Fibroblast of lung (primary cell): ENCODE measurements at regions not wholly inside any gene's neighbourhood (a gene's known extent, or its start where the extent isn't known, plus 50 kb on each side); places are given as distances from the start of the nearest gene placed in this dataset.

ENCODE experiments used
- DNase-seq, 2 donors: peaks; one replicate each; pipeline versions ENCODE4 v3.0.0 to v3.0.0-alpha.2; 2010; ENCODE audit warnings: low read depth in 2 of 2
- H2AFZ ChIP-seq: 2 replicates; pipeline ENCODE4 v1.5.1; 2012; ENCODE audit warnings: low read length, control low read depth, inconsistent platforms
- H3K27ac ChIP-seq: 2 replicates; pipeline ENCODE4 v1.5.1; 2011; ENCODE audit warnings: low read length, control low read depth; ENCODE audit not compliant: insufficient read depth
- H3K27me3 ChIP-seq: 2 replicates; pipeline ENCODE4 v1.5.1; 2011; ENCODE audit warnings: mild to moderate bottlenecking, low read length; ENCODE audit not compliant: control insufficient read depth, insufficient read depth
- H3K36me3 ChIP-seq: 2 replicates; pipeline ENCODE4 v1.5.1; 2011; ENCODE audit warnings: low read length; ENCODE audit not compliant: control insufficient read depth, insufficient read depth
- H3K4me1 ChIP-seq: 2 replicates; pipeline ENCODE4 v1.5.1; 2011; ENCODE audit warnings: low read length; ENCODE audit not compliant: control insufficient read depth, insufficient read depth; ENCODE audit errors: extremely low read depth
- H3K4me2 ChIP-seq: 2 replicates; pipeline ENCODE4 v1.5.1; 2011; ENCODE audit warnings: low read length, control low read depth; ENCODE audit not compliant: insufficient read depth; ENCODE audit errors: extremely low read depth
- H3K4me3 ChIP-seq, 4 experiments: fragments of 200-600 bp in 1 of 4; sonication (generic) in 1 of 4; replicated peaks in 1 of 4; 2 replicates each; pipeline ENCODE4 v1.5.1; 2011 to 2016; ENCODE audit warnings: low read length in 4 of 4, low read depth in 3 of 4, mild to moderate bottlenecking in 3 of 4, control low read depth in 2 of 4, inconsistent platforms in 1 of 4, mixed read lengths in 1 of 4; ENCODE audit not compliant: insufficient read depth in 1 of 4; ENCODE audit errors: control extremely low read depth in 1 of 4
- H3K79me2 ChIP-seq: 2 replicates; pipeline ENCODE4 v1.5.1; 2012; ENCODE audit warnings: mild to moderate bottlenecking, low read length, inconsistent platforms; ENCODE audit not compliant: control insufficient read depth, insufficient read depth
- H3K9ac ChIP-seq: 2 replicates; pipeline ENCODE4 v1.5.1; 2011; ENCODE audit warnings: mild to moderate bottlenecking, low read length, control low read depth; ENCODE audit not compliant: insufficient read depth
- H3K9me3 ChIP-seq: 2 replicates; pipeline ENCODE4 v1.5.1; 2012; ENCODE audit warnings: low read depth, low read length; ENCODE audit not compliant: control insufficient read depth, insufficient read depth
- H4K20me1 ChIP-seq: 2 replicates; pipeline ENCODE4 v1.5.1; 2011; ENCODE audit warnings: low read length; ENCODE audit not compliant: control insufficient read depth, insufficient read depth; ENCODE audit errors: extremely low read depth
- EZH2 ChIP-seq: IDR thresholded peaks from 2 replicates; pipeline ENCODE4 v1.5.1; 2012; ENCODE audit warnings: low read length, control low read depth, mild to moderate bottlenecking; ENCODE audit errors: missing control alignments
- TF ChIP-seq, protein P1 (sequence below), 2 donors: IDR thresholded peaks in 1 of 2; conservative IDR thresholded peaks in 1 of 2; 1 replicate in 1 of 2; 2 replicates in 1 of 2; pipeline ENCODE4 v1.5.1; 2011 to 2012; ENCODE audit warnings: low read length in 2 of 2, control low read depth in 1 of 2, inconsistent platforms in 1 of 2, low read depth in 1 of 2, mild to moderate bottlenecking in 1 of 2

DNA sequence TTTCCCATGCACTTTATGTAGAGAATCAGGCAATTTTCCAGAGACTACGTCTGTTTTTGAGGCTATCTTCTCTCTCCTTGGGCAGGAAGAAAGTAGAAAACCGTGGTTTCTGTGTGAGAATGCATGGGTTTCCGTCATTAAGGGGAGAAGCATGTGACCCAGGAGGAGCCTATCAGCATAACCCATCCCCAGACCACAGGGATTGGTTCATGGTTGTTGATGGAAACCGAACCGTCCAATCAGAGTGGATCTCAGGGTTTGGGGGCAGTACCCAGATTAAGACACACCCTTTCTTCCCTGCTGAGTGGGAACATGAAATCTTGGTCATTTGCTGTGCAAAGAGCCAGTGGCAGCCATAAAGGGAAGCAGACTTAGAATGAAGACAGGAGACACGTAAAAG is 517.8 kb downstream of the MN1 start:
- H2AFZ ChIP-seq, result no peak overlapping the region
- TF ChIP-seq EZH2, result no peak

DNA sequence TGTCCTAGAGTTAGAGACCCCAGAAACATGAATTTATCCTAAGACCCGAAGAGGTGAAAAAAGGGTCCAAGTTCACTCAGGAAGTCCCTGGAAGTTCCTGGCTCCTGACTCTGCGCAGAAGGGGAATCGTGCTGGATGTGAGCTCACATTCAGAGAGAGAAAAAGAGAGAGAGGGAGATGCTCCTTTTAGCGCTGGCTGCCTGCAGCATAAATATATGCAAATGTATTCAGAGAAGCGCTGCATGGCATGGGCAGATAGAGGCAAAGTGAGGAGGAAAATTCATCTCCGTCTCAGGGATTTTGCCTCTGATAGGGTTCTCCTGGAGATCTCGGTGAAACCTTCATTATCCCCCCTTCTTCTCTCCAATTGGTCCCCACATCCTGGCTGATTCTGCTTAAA is 517.2 kb downstream of the MN1 start:
- peaks cover 11% of the 10 kb centered on the region for H3K27me3 ChIP-seq
- H3K27ac ChIP-seq, result no peak overlapping the region
- H3K9me3 ChIP-seq, result no peaks in the 10 kb centered on the region
- no peak overlapping the region for H2AFZ ChIP-seq
- no peaks in the 10 kb centered on the region for H3K36me3 ChIP-seq
- no peaks in the 10 kb centered on the region for H4K20me1 ChIP-seq
- DNase-seq, result no peak
- H3K4me1 ChIP-seq, result no peaks in the 10 kb centered on the region
- H3K4me3 ChIP-seq, result no peak overlapping the region
- TF ChIP-seq, protein P1, sequence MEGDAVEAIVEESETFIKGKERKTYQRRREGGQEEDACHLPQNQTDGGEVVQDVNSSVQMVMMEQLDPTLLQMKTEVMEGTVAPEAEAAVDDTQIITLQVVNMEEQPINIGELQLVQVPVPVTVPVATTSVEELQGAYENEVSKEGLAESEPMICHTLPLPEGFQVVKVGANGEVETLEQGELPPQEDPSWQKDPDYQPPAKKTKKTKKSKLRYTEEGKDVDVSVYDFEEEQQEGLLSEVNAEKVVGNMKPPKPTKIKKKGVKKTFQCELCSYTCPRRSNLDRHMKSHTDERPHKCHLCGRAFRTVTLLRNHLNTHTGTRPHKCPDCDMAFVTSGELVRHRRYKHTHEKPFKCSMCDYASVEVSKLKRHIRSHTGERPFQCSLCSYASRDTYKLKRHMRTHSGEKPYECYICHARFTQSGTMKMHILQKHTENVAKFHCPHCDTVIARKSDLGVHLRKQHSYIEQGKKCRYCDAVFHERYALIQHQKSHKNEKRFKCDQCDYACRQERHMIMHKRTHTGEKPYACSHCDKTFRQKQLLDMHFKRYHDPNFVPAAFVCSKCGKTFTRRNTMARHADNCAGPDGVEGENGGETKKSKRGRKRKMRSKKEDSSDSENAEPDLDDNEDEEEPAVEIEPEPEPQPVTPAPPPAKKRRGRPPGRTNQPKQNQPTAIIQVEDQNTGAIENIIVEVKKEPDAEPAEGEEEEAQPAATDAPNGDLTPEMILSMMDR (conservative IDR thresholded peaks at IDR 0.05 in 1 of 2, IDR thresholded peaks at IDR 0.05 in 1 of 2; ENCODE audit: low read depth in 1 of 2, low read length in 2 of 2), result no peak
- TF ChIP-seq EZH2, result no peak
- no peak overlapping the region for H3K9ac ChIP-seq
- H3K79me2 ChIP-seq, result no peaks in the 10 kb centered on the region
- H3K4me2 ChIP-seq, result no peak overlapping the region

More for the DNA sequence above, 517.8 kb downstream of the MN1 start:
- H3K9ac ChIP-seq, result no peak overlapping the region
- no peak overlapping the region for H3K27ac ChIP-seq
- H3K4me2 ChIP-seq, result no peak overlapping the region
- H3K4me3 ChIP-seq, result no peak overlapping the region
- H3K79me2 ChIP-seq, result no peaks in the 10 kb centered on the region
- peaks cover 11% of the 10 kb centered on the region for H3K27me3 ChIP-seq
- H3K4me1 ChIP-seq, result no peaks in the 10 kb centered on the region
- no peak for DNase-seq
- no peaks in the 10 kb centered on the region for H3K9me3 ChIP-seq
- no peaks in the 10 kb centered on the region for H3K36me3 ChIP-seq
- H4K20me1 ChIP-seq, result no peaks in the 10 kb centered on the region

DNA sequence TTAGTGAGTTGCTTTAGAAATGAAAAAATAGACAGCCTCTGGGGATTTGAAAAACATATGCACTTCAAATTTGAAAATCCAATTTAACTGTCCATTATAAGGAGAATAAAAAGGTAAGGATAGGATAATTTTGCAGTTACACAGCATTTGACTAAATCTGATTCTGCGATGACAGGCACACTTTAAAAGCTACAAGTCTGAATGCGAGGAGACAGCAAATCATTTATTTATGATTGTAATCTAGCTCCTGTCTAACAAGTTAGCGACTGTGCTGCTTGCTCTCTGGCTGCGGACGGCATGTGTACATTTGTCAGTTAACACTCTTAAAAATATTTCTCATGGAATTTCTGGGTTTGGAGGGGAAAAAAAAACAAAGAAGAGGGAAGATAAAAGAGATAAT is 514.8 kb downstream of the MN1 start:
- Histone ChIP-seq H3K27me3 (peaks cover 11% of the 10 kb centered on the region), H2AFZ (no peak overlapping the region), H3K27ac (no peak overlapping the region), H4K20me1 (no peaks in the 10 kb centered on the region), H3K4me2 (no peak overlapping the region), H3K4me1 (no peaks in the 10 kb centered on the region), H3K4me3 (no peak overlapping the region), H3K9ac (no peak overlapping the region), H3K9me3 (no peaks in the 10 kb centered on the region), H3K79me2 (no peaks in the 10 kb centered on the region), H3K36me3 (no peaks in the 10 kb centered on the region)
- TF ChIP-seq EZH2, result no peak
- TF ChIP-seq, protein P1 (conservative IDR thresholded peaks at IDR 0.05 in 1 of 2, IDR thresholded peaks at IDR 0.05 in 1 of 2; ENCODE audit: low read depth in 1 of 2, low read length in 2 of 2), result no peak
- DNase-seq, result no peak
